ENCODE measurements at regions not wholly inside any gene's neighbourhood (a gene's known extent, or its start where the extent isn't known, plus 50 kb on each side); places are given as distances from the start of the nearest gene placed in this dataset.
"Not testable (repeated sequence)": the region's sequence is repeated elsewhere in the genome, so short reads cannot be mapped to it uniquely, and the experiment has no call there.

DNA sequence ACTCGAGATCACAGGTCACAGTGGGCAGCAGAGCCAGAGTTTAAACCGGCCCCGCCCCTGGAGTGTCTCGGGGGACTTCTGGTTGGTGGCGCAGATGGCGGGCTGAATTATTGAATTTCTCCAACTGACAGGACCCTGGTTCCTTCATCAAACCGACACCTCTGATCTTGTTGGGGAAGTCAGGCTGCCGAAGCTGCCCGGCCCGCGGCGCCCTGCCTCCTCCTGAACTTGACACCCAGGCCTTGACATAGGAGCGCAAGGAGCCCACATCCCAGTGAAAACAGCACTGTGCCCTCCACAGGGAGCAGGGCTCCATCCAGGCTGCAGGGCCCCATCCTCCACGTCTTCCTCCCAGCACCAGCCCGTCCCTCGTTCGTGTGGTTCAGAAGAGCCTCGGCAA lies 105.2 kb downstream of the OLFM1 start:
- no peak overlapping the region for H3K9ac ChIP-seq (ENCODE audit: low read depth, low read length, poor library complexity, severe bottlenecking)
- no peaks in the 10 kb centered on the region for H4K20me1 ChIP-seq (ENCODE audit: insufficient read depth, low read length, poor library complexity, severe bottlenecking)
- H3K79me2 ChIP-seq (ENCODE audit: insufficient read depth, low read length), result no peaks in the 10 kb centered on the region
- H2AFZ ChIP-seq (ENCODE audit: low read length), result no peak overlapping the region
- H3K9me2 ChIP-seq (replicated peaks; ENCODE audit: low read depth, low read length), result no peaks in the 10 kb centered on the region
- no peak overlapping the region for H3K4me3 ChIP-seq (ENCODE audit: low read length, poor library complexity, severe bottlenecking)
- H3K36me3 ChIP-seq (ENCODE audit: insufficient read depth, low read length), result no peaks in the 10 kb centered on the region
- no peaks in the 10 kb centered on the region for H3F3A ChIP-seq (ENCODE audit: low read depth)
- peaks cover 11% of the 10 kb centered on the region; the same call in 1 of the 2 replicates for H3K9me3 ChIP-seq (ENCODE audit: insufficient read depth, low read depth, low read length)
- H3K4me1 ChIP-seq (ENCODE audit: insufficient read depth, low read length, poor library complexity, severe bottlenecking), result no peaks in the 10 kb centered on the region
- no peaks in the 10 kb centered on the region for H3K27me3 ChIP-seq (ENCODE audit: insufficient read depth, low read length, poor library complexity, severe bottlenecking)
- no peak overlapping the region for H3K4me2 ChIP-seq (ENCODE audit: low read depth, low read length, poor library complexity, severe bottlenecking)
- TF ChIP-seq EZH2phosphoT487 (IDR thresholded peaks at IDR 0.05; ENCODE audit: borderline replicate concordance) (no peak), CTCF (conservative IDR thresholded peaks at IDR 0.05; ENCODE audit: low read length) (no peak)

DNA sequence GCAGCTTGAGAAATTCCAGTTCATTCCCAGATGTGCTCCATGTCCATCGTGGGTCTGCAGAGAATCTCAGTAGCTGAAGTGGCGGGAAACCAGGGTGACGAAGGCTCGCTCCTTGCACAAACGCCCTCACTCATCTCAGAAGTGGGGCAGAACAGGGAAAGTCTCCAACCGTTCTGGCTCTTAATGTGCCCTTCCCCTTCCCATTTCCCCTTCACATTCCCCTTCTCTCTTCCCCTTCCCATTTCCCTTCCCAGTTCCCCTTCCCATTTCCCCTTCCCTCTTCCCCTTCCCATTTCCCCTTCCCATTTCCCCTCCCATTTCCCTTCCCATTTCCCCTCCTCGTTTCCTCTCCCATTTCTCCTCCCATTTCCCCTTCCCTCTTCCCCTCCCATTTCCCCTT lies 108.5 kb downstream of the OLFM1 start:
- H3K9me3 ChIP-seq (ENCODE audit: insufficient read depth, low read depth, low read length), result peaks cover 18% of the 10 kb centered on the region; the same call in 1 of the 2 replicates
- H3K4me2 ChIP-seq (ENCODE audit: low read depth, low read length, poor library complexity, severe bottlenecking); H3K27me3 ChIP-seq (ENCODE audit: insufficient read depth, low read length, poor library complexity, severe bottlenecking); H3K4me1 ChIP-seq (ENCODE audit: insufficient read depth, low read length, poor library complexity, severe bottlenecking); H3K9ac ChIP-seq (ENCODE audit: low read depth, low read length, poor library complexity, severe bottlenecking); H3K4me3 ChIP-seq (ENCODE audit: low read length, poor library complexity, severe bottlenecking); H3K36me3 ChIP-seq (ENCODE audit: insufficient read depth, low read length); H3F3A ChIP-seq (ENCODE audit: low read depth); H3K9me2 ChIP-seq (replicated peaks; ENCODE audit: low read depth, low read length); H2AFZ ChIP-seq (ENCODE audit: low read length); H4K20me1 ChIP-seq (ENCODE audit: insufficient read depth, low read length, poor library complexity, severe bottlenecking); H3K79me2 ChIP-seq (ENCODE audit: insufficient read depth, low read length): not testable (repeated sequence)

- Histone ChIP-seq H2AFZ (ENCODE audit: low read length) (no peak overlapping the region), H3F3A (ENCODE audit: low read depth) (no peaks in the 10 kb centered on the region), H3K4me2 (ENCODE audit: low read depth, low read length, poor library complexity, severe bottlenecking) (no peak overlapping the region), H3K79me2 (ENCODE audit: insufficient read depth, low read length) (no peaks in the 10 kb centered on the region), H3K4me3 (ENCODE audit: low read length, poor library complexity, severe bottlenecking) (no peak overlapping the region), H3K9me3 (ENCODE audit: insufficient read depth, low read depth, low read length) (peaks cover 18% of the 10 kb centered on the region; the same call in 1 of the 2 replicates), H3K9ac (ENCODE audit: low read depth, low read length, poor library complexity, severe bottlenecking) (no peak overlapping the region), H3K27me3 (ENCODE audit: insufficient read depth, low read length, poor library complexity, severe bottlenecking) (no peaks in the 10 kb centered on the region), H3K9me2 (replicated peaks; ENCODE audit: low read depth, low read length) (no peaks in the 10 kb centered on the region), H3K4me1 (ENCODE audit: insufficient read depth, low read length, poor library complexity, severe bottlenecking) (no peaks in the 10 kb centered on the region), H3K36me3 (ENCODE audit: insufficient read depth, low read length) (no peaks in the 10 kb centered on the region), H4K20me1 (ENCODE audit: insufficient read depth, low read length, poor library complexity, severe bottlenecking) (no peaks in the 10 kb centered on the region)
- no peak for TF ChIP-seq EZH2phosphoT487 (IDR thresholded peaks at IDR 0.05; ENCODE audit: borderline replicate concordance)
- TF ChIP-seq CTCF (conservative IDR thresholded peaks at IDR 0.05; ENCODE audit: low read length), result no peak
Measured at GRCh38 chr9:135196474-135196873, 109.0 kb downstream of the OLFM1 start.

GRCh38 chr9:135198144-135198543 lies 110.7 kb downstream of the OLFM1 start:
- Histone ChIP-seq H3K9me2 (replicated peaks; ENCODE audit: low read depth, low read length) (no peaks in the 10 kb centered on the region), H3K9me3 (ENCODE audit: insufficient read depth, low read depth, low read length) (peaks cover 21% of the 10 kb centered on the region; the same call in 1 of the 2 replicates), H3F3A (ENCODE audit: low read depth) (no peaks in the 10 kb centered on the region), H3K4me3 (ENCODE audit: low read length, poor library complexity, severe bottlenecking) (no peak overlapping the region), H4K20me1 (ENCODE audit: insufficient read depth, low read length, poor library complexity, severe bottlenecking) (no peaks in the 10 kb centered on the region), H3K36me3 (ENCODE audit: insufficient read depth, low read length) (no peaks in the 10 kb centered on the region), H3K4me2 (ENCODE audit: low read depth, low read length, poor library complexity, severe bottlenecking) (no peak overlapping the region), H3K27me3 (ENCODE audit: insufficient read depth, low read length, poor library complexity, severe bottlenecking) (no peaks in the 10 kb centered on the region), H2AFZ (ENCODE audit: low read length) (no peak overlapping the region), H3K79me2 (ENCODE audit: insufficient read depth, low read length) (no peaks in the 10 kb centered on the region), H3K9ac (ENCODE audit: low read depth, low read length, poor library complexity, severe bottlenecking) (no peak overlapping the region), H3K4me1 (ENCODE audit: insufficient read depth, low read length, poor library complexity, severe bottlenecking) (no peaks in the 10 kb centered on the region)
- TF ChIP-seq CTCF (conservative IDR thresholded peaks at IDR 0.05; ENCODE audit: low read length) (no peak), EZH2phosphoT487 (IDR thresholded peaks at IDR 0.05; ENCODE audit: borderline replicate concordance) (no peak)

Measured in Loucy (cell line).